Activated effector memory CD4-positive, alpha-beta T cell treated with anti-CD3 and anti-CD28 coated beads, Interleukin-2, amount 50 U/mL, for 16 hours (primary cell): ENCODE measurements at regions not wholly inside any gene's neighbourhood (a gene's known extent, or its start where the extent isn't known, plus 50 kb on each side); places are given as distances from the start of the nearest gene placed in this dataset.
"Not testable (repeated sequence)": the region's sequence is repeated elsewhere in the genome, so short reads cannot be mapped to it uniquely, and the experiment has no call there.

Source experiments
- DNase-seq: peaks from one replicate; pipeline ENCODE4 v3.0.0-alpha.2; 2020

DNA sequence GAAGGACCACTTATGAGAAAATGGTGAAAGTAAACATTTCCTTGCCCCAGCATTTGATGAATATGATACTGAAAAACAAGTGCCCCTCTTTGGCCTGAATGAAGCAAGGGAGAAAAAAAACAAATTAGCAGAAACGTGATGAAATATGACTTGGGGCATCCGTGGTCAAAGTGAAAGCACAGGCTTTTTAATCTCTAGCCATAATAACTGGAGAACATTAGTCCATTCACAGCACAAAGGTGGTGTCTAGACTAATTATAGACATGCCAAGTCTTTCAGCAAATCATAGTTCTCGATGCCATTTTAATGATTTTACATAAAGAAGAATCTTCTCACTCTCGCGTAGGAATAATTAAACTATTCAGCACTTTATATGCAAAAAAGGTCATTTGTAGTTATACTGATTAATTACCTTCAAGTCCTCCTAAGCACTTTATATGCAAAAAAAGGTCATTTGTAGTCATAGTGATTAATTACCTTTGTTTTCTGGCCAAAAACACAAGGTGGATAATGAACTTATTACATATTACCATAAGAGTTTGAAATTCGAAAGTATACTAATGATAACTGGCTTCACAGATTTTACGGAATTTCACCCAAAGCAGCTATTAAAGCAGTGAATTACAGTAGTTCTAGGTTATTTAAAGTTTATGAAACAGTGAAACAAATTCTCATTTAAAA, 121.6 kb downstream of the ZNF22 start:
- DNase-seq = not testable (repeated sequence)

DNA sequence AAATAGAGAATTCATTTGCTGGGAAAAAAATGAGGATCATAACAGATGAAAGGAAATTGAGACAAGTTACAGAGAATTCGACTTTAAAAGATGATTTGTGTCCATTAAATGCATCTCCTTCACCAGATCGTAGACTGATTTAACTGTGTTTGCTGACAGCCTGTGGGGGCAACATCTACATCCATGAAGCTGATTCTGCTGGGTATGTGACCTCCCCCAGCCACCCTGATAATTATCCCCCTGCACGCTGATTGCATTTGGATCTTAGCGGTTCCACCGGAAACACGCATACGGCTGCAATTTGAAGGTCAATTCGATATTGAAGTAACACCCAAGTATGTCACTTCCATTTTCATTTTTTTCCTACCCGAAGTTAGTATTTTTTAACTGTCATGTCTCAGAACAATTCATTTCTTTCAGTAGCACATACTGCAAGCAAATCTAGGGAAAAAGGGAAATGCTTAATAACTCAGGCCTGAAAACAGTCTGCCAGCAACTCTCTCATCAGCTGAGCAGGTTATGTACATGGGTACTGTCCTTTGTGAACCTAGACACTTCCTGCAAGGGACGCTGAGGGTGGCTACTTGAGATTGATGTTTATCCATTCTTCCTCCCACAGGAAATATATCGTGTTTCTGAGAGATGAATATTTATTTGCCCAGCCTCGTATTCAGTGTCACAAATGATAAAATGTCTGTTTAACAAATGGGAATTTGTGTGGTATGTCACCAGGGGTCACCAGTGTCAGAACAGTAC, 134.9 kb downstream of the ZNF22 start:
- no peak for DNase-seq

DNA sequence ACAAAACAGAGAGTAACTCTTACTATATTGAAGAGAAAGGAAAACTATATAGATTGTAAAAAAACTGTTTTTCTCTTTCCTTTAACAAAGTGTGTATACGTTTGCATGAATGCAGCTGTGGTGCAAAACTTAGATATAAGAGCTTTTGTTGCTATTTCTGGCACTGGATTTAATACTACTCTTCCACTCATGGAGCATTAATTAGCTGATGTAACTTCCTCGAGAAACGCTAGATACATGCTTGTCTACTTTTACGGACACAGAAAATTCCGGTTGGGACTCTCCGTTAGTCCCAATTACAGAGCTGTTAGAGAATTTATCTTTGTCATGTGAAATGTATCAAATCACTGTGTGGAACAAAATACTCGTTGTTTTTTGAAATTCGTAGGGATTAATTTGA, 135.5 kb downstream of the ZNF22 start:
- no peak for DNase-seq

DNA sequence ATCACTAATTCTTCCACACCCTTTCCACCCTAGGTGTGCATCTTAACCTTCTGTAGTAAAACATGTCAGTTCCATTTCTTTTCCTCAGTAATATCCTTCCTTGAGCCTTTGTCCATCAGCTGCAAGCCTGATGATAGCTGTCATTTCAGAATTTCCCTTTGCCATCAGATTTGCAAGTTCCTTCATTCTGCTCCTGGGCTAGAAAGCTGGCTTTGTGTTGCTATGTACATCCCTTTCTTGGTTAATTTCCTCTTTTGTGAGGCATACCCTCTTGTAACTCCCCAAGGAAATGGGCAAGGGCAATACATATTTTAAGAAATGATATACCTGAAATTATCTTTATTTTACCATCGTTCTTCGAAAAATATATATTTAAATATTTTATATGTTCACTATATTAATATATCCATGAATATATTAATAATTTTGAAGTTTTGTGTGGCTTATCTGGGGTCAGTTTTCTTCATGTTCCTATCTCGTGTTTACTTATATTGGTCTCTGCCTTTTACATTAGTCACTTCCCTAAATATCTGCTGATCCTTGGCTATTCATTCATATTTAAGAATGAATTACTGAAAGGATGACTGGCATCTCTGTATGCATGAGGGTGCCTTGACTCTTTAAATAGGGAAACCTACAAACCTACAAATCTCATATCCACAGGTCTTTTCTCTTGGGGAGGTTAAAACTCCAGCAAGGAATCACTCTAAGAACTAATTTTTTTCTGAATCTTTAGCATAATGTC, 143.8 kb downstream of the ZNF22 start:
- no peak for DNase-seq

DNA sequence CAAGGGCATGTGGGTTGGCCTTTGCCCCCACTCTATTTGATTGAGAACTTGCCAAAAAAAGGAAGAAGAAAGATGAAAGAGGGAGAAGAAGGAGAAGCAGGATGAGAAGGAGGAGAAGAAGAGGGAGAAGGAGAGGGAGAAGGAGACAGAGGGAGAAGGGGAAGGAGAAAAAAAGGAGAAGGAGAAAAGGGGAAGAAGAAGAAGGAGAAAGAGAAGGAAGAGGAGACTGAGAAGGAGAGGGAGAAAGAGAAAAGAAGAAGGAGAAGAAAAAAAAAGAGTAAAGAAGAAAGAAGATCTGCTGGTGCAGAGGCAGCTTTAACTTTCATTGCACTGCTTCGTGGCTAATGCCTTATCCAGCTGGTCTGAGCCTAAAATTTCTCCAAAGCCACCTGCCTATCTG, 144.4 kb downstream of the ZNF22 start:
- DNase-seq = not testable (repeated sequence)

DNA sequence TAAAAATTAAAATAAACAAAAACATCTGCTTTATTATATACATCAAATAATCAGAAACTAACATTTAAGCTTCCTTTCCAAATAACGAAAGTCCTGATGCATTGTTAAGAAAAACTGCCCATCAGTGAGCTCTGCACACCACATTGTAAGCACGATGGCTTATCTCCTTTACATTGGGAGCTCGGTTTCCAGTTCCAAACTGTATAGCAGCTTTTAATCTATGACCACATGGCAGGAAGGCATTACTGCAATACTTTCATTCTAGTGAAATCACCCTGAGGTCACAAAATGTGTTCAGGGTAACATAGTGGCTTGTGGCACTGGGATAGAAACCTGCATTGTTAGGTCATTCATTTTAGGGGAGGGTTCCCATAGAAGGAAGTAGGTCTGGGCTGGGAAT, 146.3 kb downstream of the ZNF22 start:
- DNase-seq = no peak

DNA sequence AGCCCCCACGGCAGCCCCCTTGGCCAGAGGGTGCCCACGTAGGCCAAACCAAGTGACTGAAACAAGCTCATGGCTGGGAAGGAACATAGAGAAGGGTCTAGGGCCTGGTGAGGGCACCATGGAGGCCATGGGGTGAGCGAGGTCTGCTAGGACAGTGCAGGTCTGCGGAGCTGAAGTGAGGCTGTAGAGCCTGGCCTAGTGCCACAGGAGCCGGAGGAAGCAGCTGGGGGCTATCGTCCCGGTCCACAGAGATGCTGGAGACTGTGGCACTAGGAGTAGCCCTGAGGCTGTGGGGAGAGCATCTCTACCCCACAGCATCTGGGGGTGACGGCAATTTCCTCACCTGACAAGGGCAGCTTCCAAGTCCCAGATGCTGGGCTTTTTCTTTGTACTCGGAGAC, 150.3 kb downstream of the ZNF22 start:
- no peak for DNase-seq

DNA sequence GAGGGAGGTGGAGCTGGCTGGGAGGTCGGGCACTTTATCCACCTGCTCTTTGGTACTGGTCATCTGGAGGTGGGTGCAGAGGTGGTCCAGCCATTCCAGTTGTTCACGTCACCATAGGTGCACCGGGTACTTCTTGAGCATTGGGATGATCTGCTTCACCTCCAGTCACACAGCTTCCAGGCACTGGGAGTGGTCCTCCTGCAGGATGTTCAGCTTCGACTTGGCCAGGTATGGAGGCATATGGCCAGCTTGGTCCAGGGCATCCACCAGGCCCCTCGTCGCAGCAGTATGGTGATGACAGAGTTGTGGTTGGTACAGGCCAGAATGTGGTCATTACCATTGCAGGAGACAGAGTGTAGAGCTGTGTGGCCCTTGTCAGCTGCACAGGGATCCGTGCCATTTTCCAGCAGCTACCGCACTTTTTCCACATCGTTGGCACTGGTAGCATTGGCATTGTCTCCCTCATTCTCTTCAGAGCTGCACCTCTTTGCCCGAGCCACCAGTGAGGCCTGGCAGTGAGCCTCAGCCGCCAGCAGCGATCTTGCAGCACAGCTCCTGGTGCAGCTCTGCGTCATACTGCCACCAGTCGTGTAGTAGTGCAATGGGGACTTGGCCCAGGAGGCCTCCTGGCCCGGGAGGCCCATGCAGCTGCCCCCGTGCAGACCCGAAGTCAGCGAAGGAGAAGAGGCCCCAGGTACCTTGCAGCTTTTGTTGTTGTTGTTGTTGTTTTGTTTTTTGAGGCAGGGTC, 150.9 kb downstream of the ZNF22 start:
- DNase-seq = no peak

DNA sequence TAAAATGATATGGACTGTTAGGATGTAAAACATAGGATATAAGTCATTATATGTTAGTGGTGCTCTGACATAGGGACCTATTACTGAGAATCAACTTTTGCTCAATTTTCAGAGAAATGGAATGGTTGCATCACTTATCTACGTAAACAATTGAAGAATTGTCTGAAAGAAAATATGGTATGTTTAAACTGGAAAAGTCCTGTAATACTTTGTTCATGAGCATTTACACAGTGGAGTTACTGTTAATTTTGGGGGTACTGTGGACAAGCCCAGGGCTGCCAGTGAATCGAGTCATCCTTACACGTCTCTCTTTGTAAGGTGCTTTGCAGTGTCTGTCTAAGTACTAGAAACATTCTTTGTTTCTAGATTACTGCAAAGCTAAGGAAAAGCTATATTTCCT, 152.0 kb downstream of the ZNF22 start:
- no peak for DNase-seq

DNA sequence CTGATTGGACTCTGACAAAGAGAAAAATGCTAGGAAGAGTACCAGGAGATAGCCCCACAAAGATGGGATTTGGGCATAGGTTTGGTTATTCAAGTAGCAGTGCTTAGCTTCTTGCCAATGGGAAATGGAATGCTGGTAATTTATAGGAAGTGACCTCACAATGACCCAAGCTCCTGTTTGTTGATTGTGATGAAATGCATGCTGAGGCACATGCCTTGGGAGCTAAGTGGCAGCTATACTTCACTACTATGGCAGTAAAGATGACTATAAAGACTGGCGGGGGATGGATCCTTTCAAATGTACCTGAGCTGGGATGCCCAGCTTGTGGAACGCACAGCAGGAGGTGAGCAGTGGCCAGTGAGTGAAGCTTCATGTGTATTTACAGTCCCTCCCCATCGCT, 153.8 kb downstream of the ZNF22 start:
- DNase-seq = no peak

DNA sequence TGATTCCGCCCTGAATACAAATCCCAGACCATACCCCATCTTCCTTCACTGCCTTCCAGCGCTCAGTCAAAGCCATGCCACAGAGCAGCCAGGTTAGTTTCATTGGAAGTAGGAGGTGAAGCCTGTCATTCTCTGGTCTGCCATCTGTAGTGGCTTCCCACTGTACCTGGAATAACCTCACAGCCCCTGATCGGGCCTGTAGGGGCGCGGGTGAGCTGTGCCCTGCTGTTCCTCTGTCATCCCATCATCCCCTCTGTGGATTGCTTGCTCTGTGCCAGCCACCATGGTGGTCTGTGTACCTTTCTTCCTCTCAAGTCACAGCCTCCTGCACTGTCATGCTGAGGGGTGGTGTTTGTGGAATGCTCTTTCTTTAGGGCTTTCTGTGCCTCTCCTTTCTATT, 155.1 kb downstream of the ZNF22 start:
- DNase-seq = no peak

DNA sequence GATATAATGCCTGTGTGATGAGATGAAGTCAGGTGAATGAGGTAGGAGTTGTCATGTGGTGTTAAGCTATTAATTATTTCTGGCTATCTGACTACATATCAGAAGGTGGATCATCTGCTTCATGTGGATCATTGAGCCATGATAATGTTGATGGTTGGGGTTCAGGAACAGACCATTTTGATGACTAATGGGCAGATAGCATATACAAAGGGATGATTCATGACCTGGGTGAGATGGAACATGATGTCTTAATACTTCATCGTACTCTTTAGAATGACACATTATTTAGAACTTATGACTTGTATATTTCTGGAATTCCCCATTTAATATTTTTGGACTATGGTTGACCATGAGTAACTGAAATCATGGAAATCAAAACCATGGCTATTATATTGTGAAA, 155.1 kb downstream of the OR13A1 start:
- no peak for DNase-seq

DNA sequence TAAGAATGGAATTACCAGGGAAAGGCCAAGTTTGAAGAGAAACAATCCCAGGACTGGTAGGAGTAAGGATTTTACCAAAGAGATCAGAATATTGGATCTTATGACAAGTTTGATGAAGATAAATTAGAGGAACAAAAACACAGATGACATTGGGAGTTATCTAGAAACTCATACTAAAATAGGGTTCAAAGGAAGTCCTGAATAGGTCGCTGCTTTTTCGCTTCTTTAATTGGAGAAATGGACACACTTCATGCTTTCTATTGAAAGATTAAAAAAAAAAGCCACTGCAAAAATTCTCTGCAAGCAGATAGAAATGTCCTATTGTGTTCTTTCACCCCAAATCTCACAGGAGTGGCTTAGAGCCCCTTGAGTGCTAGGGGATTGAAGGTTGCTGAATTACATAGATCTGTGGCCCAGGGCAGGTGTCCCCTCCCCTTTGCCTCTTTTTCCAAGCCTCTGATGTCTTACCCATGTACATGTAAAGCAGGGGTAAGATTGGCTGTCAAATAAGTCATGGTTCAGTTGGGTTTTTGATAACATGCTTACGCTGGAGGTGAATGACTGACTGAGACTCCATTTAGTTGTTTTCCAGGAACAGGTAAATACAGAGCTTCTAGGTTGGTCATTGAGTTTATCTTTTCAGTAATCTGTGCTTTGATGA, 152.0 kb downstream of the OR13A1 start:
- no peak for DNase-seq

DNA sequence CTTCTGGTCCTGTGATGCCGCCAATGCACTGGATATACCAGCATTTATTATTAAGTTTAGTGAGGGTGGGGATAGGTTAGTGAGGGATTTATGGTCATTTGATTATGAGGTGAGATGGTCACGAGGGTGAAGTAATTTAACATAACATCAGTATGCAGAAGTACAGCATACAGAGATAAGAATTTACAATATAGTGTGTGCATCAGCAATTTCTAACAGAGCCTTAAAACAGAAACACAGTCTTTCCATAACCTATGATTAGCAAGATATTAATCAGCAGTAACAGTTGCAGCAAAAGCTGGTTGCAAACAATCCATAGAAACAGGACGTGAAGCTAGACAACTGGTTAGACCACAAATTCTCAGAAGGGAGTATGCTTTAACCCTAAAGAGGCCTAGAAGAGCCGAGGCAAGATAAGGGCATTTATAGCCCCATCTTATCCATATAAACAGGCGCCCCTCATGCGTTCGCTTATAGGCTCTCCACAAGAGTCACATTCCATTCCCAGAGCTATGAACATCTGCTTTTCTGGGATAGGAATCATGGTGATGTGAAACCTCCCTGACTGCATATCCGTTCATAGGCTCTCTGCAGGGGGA, 139.8 kb downstream of the OR13A1 start:
- DNase-seq = not testable (repeated sequence)

DNA sequence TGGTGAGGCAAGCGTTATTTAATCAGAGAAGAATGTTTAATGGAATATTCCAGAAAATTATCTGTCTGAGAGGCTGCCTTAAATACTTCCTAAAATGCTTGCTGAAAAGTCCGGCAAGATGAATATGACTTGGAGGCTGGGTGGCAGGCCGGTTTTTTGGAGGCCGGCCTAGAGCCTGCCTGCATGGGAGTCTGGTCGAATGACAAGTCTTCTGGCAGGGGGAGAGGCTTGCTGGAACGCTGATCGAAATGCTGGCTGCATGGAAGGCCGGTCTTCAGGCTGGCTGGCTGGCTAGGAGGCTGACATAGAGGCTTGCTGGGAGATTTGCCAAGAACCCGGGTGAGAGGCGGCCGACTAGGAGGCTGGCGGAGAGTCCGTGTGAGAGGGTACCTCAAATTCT, 135.7 kb downstream of the OR13A1 start:
- DNase-seq = no peak

DNA sequence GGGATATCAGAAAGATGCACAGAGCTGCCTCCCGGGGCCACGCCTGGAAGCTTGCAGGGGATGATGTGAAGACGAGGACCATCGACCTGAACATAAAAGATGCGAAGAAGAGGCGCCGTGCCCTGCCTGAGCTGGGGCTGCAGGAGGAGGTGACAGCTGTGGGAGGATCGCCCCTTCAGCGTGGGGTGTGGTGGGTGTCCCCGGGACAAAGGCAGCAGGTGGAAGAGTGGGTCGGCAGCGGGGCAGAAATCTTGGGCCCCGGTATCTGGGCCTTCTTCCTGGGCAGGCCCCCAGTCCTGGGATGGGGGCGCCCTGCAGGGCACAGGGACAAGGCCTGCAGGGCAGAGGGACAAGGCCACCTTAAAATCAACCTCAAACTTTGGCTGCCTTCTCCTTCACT, 134.9 kb downstream of the OR13A1 start:
- no peak for DNase-seq

DNA sequence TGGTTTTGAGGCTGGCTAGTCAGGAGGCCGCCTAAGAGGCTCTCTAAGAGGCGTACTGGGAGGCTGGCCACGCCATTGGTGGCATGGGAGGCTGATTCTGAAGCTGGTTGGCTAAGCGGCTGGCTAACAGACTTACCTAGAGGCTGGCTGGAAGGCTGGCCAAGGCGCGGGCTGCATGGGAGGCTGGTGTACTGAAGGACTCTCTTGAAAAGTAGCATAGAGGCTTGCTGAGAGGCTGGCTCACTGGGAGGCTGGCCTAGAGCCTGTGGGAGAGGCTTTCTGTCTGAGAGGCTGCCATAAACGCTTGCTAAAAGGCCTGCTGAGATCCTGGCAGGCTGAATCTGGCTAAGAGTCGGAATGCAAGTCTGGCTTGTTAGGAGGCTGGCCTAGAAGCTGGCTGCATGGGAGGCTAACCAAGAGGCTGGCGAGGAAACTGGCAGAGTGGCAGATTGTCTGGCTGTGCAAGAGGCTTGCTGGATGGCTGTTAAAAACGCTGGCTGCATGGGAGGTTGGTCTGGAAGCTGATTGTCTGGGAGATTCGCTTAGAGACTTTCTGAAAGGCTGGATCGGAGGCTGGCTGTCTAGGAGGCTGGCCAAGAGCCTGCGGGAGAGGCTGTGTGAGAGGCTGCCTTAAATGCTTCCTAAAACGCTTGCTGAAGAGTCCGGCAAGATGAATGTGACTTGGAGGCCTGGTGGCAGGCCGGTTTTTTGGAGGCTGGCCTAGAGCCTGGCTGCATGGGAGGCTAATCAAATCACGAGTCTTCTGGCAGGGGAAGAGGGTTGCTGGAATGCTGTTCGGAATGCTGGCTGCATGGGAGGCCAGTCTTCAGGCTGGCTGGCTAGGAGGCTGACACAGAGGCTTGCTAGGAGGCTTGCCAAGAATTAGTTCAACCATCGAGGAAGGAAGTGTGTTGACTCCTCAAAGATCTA, 134.2 kb downstream of the OR13A1 start:
- no peak for DNase-seq

DNA sequence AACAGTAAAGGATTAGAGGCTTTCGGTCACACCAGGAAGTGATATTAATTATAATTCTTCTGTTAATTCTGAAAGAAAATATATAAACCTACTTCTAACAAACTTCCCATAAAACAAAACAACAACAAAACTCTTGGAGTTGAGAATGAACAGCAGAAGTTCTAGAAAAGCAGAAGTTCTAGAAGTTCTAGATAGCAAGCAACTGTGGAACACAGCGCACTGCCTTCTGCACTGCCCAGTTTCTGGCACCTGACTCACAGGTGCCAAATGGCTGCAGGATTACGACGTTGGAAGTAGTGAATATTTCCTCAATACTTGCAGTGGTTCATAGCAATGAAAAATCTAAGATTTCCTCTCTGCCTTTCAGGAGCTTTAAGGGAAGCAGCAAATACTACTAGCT, 132.2 kb downstream of the OR13A1 start:
- no peak for DNase-seq

DNA sequence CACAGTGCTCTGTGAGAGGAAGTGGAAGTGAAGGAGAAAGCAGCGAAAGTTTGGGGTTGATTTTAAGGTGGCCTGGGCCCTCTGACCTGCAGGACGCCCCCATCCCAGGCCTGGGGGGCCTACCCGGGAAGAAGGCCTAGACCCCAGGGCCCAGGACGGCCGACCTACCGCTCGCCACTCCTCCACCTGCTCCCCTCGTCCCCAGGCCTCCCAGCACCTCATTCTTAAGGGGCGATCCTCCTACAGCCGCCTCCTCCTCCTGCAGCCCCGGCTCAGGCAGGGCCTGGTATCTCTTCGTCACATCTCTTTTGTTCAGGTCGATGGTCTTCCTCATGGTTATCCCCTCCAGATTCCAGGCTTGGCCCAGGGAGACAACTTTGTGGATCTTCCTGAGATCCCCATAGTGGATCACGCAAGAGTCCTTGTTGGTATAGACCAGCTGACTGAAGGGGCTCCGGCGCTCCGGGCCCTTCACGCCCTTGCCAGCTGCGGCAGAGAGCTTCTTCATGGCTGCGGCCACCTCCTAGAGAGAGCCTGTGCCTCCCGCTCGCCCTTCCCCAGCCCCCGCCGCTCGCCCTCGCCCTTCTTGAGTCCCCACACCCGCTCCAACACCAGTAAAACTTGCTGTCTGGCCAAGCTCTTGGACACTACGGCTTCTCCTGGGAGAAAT, 117.5 kb downstream of the OR13A1 start:
- no peak for DNase-seq

DNA sequence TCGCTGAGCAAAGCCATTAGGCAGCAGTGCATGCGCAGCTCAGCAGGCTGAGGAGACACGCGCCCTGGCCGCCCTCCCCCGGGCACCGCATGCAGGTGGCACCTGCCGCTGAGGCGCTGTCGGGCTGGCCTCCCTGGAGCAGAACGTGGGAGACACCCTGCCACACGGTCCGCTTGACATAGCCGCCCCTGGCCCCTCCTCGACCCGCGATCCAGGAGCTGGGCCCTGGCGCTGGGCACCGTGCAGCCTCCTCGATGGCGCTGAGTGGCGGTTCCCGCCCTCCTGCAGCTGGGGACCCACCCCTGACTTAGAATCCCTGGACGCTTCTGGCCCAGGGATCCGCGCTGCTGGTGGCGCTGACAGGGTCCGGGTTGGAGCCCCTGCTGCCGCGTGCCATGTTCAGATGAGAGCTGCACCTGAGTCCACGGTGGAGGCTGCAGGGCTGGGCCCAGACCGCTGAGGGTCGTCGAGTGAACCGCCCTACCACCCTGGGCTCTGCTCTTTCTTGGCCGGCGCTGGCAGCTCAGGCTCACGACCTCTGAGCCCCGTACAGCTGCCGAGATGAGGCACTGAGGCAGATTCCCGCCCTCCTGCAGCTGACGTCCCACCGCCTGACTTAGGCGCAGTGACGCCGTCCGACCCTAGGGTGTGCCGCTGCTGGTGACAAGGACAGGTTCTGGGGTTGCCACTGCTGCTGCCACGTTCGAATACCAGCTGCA, 116.8 kb downstream of the OR13A1 start:
- no peak for DNase-seq
